ENCODE measurements at regions not wholly inside any gene's neighbourhood (a gene's known extent, or its start where the extent isn't known, plus 50 kb on each side); places are given as distances from the start of the nearest gene placed in this dataset.

GRCh38 chr6:85803721-85804120 lies 161.0 kb upstream of the SYNCRIP start:
- CTCF ChIA-PET: no interaction called here
- H3K4me1 Mint-ChIP-seq: no peaks in the 10 kb centered on the region
- no peaks in the 10 kb centered on the region for H3K27me3 Mint-ChIP-seq
- H3K36me3 Mint-ChIP-seq: no peaks in the 10 kb centered on the region
- H3K4me3 Mint-ChIP-seq: no peak overlapping the region
- H3K27ac Mint-ChIP-seq: no peak overlapping the region
- H3K9me3 Mint-ChIP-seq: peaks cover 4% of the 10 kb centered on the region
- no peak for DNase-seq

- Mint-ChIP-seq H3K4me3 (no peak overlapping the region), H3K36me3 (no peaks in the 10 kb centered on the region), H3K9me3 (peaks cover 1% of the 10 kb centered on the region), H3K27me3 (peaks cover 4% of the 10 kb centered on the region), H3K27ac (no peak overlapping the region), H3K4me1 (no peaks in the 10 kb centered on the region)
- CTCF ChIA-PET: no interaction called here
- DNase-seq: no peak
These were observed 159.5 kb upstream of the SYNCRIP start for GRCh38 chr6:85802162-85802561.

DNA sequence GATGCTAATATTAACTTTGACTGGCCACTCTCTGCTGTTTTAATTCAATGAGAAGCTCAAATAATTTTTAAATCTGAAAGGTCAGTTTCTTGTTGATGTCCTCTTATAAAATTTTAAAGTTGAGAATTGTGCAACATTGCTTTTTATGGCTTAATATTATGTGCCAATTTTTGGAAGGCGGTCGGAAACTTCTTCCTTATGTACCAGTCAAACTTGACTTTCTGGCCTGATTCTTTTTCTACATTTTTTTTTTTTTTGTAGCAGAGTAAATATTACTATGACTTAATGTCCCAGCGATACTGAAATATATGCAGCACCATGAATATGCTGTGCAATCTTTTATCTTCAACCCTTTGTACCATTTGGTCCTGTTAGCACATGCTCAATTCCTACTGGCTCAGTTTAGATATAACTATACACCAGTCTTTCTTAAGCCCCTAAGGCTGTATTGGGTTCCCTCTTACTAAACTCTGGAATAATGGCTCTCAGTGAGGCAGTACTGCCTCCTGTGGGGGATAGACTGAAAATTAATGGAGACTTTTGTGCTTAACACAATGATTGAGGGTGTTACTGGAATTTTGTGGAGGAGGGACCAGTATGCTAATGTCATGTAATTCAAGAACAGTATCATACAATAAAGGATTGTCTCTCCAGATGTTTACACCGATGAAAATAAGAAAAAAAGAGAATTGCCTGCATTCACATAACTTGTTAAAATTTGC lies 156.4 kb upstream of the SYNCRIP start:
- DNase-seq: no peak
- H3K27ac Mint-ChIP-seq: no peak overlapping the region
- no peaks in the 10 kb centered on the region for H3K36me3 Mint-ChIP-seq
- CTCF ChIA-PET: no interaction called here
- H3K27me3 Mint-ChIP-seq: peaks cover 4% of the 10 kb centered on the region
- H3K4me3 Mint-ChIP-seq: no peak overlapping the region
- H3K9me3 Mint-ChIP-seq: no peaks in the 10 kb centered on the region
- H3K4me1 Mint-ChIP-seq: no peaks in the 10 kb centered on the region

- no peaks in the 10 kb centered on the region for H3K36me3 Mint-ChIP-seq
These were observed 155.3 kb upstream of the SYNCRIP start for GRCh38 chr6:85797993-85798392.

DNA sequence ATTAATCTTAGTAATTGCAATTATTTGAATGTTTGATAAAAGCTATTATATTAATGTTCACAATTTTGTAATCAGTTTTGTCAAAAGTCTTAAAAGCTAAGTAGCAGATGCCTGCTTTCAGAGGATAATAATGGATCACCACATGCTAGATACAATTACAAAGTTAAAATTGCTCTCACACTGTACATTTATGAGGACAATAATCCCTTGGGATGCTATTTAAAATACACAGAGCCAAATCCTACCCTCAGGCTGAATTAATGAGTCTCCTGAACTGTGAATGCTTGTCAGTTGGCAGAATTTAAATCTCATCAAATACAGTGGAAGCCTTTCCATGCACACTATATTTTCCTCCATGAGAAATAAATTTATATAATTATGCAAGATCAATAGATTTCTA lies 153.3 kb upstream of the SYNCRIP start:
- H3K4me3 Mint-ChIP-seq: no peak overlapping the region
- CTCF ChIA-PET: no interaction called here
- H3K4me1 Mint-ChIP-seq: no peaks in the 10 kb centered on the region
- H3K27me3 Mint-ChIP-seq: peaks cover 4% of the 10 kb centered on the region
- H3K27ac Mint-ChIP-seq: no peak overlapping the region
- H3K9me3 Mint-ChIP-seq: no peaks in the 10 kb centered on the region
- DNase-seq: no peak
- H3K36me3 Mint-ChIP-seq: no peaks in the 10 kb centered on the region

More at GRCh38 chr6:85797993-85798392, 155.3 kb upstream of the SYNCRIP start:
- no peaks in the 10 kb centered on the region for H3K9me3 Mint-ChIP-seq
- peaks cover 4% of the 10 kb centered on the region for H3K27me3 Mint-ChIP-seq
- no peaks in the 10 kb centered on the region for H3K4me1 Mint-ChIP-seq
- CTCF ChIA-PET: no interaction called here
- H3K4me3 Mint-ChIP-seq: no peak overlapping the region
- no peak for DNase-seq
- no peak overlapping the region for H3K27ac Mint-ChIP-seq

DNA sequence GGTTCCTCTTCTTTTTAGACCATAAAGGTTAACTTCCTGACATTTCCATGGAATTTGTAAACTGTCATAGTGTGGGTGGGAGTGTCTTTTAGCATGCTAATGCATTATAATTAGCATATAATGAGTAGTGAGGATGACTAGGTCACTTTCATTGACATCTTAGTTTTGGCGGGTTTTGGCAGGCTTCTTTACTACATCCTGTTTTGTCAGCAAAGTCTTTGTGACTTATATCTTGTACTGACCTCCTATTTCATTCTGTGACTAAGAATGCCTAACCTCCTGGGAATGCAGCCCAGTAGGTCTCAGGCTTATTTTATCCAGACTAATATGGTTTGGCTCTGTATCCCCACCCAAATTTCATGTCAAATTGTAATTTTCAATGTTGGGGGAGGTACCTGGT lies 149.6 kb upstream of the SYNCRIP start:
- Mint-ChIP-seq H3K27me3 (no peaks in the 10 kb centered on the region), H3K27ac (no peak overlapping the region), H3K36me3 (no peaks in the 10 kb centered on the region)

DNA sequence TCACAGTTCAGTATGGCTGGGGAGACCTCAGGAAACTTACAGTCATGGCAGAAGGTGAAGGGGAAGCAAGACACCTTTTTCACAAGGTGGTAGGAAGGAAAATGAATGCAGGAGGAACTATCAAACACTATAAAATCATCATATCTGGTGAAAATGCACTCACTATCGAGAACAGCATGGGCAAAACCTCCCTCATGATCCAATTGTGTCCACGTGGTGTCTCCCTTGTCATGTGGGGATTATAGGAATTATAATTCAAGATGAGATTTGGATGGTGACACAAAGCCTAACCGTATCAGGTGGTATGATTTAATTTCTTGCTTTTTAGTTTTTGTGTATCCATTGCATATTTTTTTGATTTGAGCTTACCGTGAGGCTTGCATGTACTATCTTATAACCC lies 133.2 kb upstream of the SYNCRIP start:
- CTCF ChIA-PET: no interaction called here

More for the DNA sequence above, 149.6 kb upstream of the SYNCRIP start:
- CTCF ChIA-PET: no interaction called here
- Mint-ChIP-seq H3K9me3 (no peaks in the 10 kb centered on the region), H3K4me3 (no peak overlapping the region), H3K4me1 (no peaks in the 10 kb centered on the region)
- DNase-seq: no peak

DNA sequence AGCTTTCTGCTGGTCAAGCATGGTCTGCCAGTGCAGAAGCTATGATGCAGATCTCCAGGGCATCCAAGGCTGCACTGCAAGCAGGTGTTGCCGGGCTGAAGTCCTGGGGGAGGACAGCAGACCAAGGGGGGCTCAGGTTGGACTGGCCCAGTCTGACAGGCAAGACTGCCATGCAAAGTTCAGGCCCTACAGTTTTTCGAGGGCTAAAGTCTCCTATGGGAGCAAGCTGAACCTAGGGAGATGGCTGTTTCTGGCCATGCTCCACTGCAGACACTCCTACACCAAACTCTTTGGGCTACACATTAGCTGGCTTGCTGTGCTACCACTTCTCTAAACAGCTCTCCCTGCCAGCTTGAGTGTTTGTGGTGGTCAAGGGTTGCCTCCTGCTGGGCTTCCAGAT lies 130.0 kb upstream of the SYNCRIP start:
- no peaks in the 10 kb centered on the region for H3K36me3 Mint-ChIP-seq
- no peaks in the 10 kb centered on the region for H3K4me1 Mint-ChIP-seq
- CTCF ChIA-PET: no interaction called here
- H3K9me3 Mint-ChIP-seq: peaks cover 2% of the 10 kb centered on the region
- no peaks in the 10 kb centered on the region for H3K27me3 Mint-ChIP-seq
- DNase-seq: no peak
- H3K27ac Mint-ChIP-seq: no peak overlapping the region
- no peak overlapping the region for H3K4me3 Mint-ChIP-seq

More for the DNA sequence above, 133.2 kb upstream of the SYNCRIP start:
- no peaks in the 10 kb centered on the region for H3K27me3 Mint-ChIP-seq
- peaks cover 10% of the 10 kb centered on the region for H3K9me3 Mint-ChIP-seq
- no peak for DNase-seq
- no peaks in the 10 kb centered on the region for H3K36me3 Mint-ChIP-seq
- no peak overlapping the region for H3K4me3 Mint-ChIP-seq
- H3K27ac Mint-ChIP-seq: no peak overlapping the region
- no peaks in the 10 kb centered on the region for H3K4me1 Mint-ChIP-seq

GRCh38 chr6:85771925-85772430 lies 129.3 kb upstream of the SYNCRIP start:
- Mint-ChIP-seq H3K4me3 (no peak overlapping the region), H3K36me3 (no peaks in the 10 kb centered on the region), H3K27ac (no peak overlapping the region), H3K27me3 (no peaks in the 10 kb centered on the region), H3K4me1 (no peaks in the 10 kb centered on the region), H3K9me3 (no peaks in the 10 kb centered on the region)
- CTCF ChIA-PET: no interaction called here
- DNase-seq: no peak

DNA sequence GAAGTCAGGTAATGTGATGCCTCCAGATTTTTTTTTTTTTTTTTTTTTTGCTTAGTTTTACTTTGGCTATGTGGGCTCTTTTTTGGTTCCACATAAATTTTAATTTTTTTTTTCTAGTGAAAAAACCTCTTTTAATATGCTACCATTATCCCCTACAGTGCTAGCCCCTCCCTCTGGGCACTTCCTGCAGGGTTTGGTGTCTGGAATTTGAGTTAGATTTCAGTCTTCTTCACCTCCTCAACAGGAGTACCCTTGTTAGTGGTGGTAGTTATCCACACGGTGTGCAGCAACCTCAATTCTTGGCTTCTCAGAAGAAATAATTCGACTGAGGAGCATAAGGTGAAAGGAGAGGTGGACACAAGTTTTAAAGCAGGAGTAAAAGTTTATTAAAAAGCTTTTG lies 128.8 kb upstream of the SYNCRIP start:
- H3K36me3 Mint-ChIP-seq: no peaks in the 10 kb centered on the region
- no peak for DNase-seq
- no peaks in the 10 kb centered on the region for H3K9me3 Mint-ChIP-seq
- no peaks in the 10 kb centered on the region for H3K27me3 Mint-ChIP-seq
- CTCF ChIA-PET: no interaction called here
- H3K4me1 Mint-ChIP-seq: no peaks in the 10 kb centered on the region
- H3K27ac Mint-ChIP-seq: no peak overlapping the region
- H3K4me3 Mint-ChIP-seq: no peak overlapping the region

DNA sequence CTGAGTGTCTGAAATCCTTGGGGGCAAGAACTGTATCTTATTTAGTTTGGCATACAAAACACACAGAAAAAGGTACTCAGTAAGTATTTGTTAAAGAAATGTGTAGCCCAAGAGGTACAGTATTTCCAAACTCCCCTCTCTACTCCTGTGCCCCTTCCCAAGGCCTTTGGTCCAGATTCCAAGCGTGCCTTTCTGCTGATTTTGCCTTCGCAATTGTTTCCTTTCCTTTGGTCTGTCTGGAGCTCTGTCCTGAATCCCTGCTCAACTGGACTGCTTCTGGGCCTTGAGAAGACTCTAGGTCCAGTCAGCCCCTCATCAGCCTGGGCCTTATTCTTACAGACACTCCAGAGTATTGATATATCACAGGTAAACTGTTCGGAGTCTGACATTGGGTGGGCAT lies 122.2 kb upstream of the SYNCRIP start:
- Mint-ChIP-seq H3K4me3 (no peak overlapping the region), H3K9me3 (no peaks in the 10 kb centered on the region), H3K4me1 (no peaks in the 10 kb centered on the region), H3K36me3 (no peaks in the 10 kb centered on the region), H3K27ac (no peak overlapping the region), H3K27me3 (peaks cover 9% of the 10 kb centered on the region)
- no peak for DNase-seq
- CTCF ChIA-PET: no interaction called here

GRCh38 chr6:85756982-85757381 lies 114.3 kb upstream of the SYNCRIP start:
- DNase-seq: no peak

DNA sequence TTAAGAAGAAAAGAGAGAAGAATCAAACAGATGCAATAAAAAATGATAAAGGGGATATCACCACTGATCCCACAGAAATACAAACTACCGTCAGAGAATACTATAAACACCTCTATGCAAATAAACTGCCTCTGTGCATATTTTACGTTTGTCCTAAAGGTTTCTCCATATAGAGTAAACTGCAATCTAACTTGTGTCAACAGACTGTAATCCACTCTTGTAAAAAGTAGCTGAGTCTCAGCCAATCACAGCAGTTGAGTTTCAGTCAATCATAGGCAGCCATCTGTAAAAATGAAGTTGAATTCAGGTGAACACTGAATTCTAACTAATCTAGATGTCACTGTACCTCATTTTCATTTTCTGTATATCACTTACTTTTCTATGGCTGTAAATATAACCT lies 112.2 kb upstream of the SYNCRIP start:
- H3K4me1 Mint-ChIP-seq: no peaks in the 10 kb centered on the region
- no peak overlapping the region for H3K4me3 Mint-ChIP-seq
- CTCF ChIA-PET: no interaction called here
- peaks cover 10% of the 10 kb centered on the region for H3K27me3 Mint-ChIP-seq
- no peaks in the 10 kb centered on the region for H3K36me3 Mint-ChIP-seq
- no peak overlapping the region for H3K27ac Mint-ChIP-seq
- no peak for DNase-seq
- no peaks in the 10 kb centered on the region for H3K9me3 Mint-ChIP-seq

More at GRCh38 chr6:85756982-85757381, 114.3 kb upstream of the SYNCRIP start:
- Mint-ChIP-seq H3K9me3 (no peaks in the 10 kb centered on the region), H3K27me3 (peaks cover 8% of the 10 kb centered on the region), H3K4me1 (no peaks in the 10 kb centered on the region), H3K27ac (no peak overlapping the region), H3K36me3 (no peaks in the 10 kb centered on the region), H3K4me3 (no peak overlapping the region)
- CTCF ChIA-PET: no interaction called here

- H3K27me3 Mint-ChIP-seq: peaks cover 14% of the 10 kb centered on the region
- H3K4me3 Mint-ChIP-seq: no peak overlapping the region
- H3K27ac Mint-ChIP-seq: no peak overlapping the region
- no peaks in the 10 kb centered on the region for H3K36me3 Mint-ChIP-seq
- no peaks in the 10 kb centered on the region for H3K4me1 Mint-ChIP-seq
- peaks cover 1% of the 10 kb centered on the region for H3K9me3 Mint-ChIP-seq
- CTCF ChIA-PET: no interaction called here
- no peak for DNase-seq
These were observed 109.9 kb upstream of the SYNCRIP start for GRCh38 chr6:85752602-85753001.

DNA sequence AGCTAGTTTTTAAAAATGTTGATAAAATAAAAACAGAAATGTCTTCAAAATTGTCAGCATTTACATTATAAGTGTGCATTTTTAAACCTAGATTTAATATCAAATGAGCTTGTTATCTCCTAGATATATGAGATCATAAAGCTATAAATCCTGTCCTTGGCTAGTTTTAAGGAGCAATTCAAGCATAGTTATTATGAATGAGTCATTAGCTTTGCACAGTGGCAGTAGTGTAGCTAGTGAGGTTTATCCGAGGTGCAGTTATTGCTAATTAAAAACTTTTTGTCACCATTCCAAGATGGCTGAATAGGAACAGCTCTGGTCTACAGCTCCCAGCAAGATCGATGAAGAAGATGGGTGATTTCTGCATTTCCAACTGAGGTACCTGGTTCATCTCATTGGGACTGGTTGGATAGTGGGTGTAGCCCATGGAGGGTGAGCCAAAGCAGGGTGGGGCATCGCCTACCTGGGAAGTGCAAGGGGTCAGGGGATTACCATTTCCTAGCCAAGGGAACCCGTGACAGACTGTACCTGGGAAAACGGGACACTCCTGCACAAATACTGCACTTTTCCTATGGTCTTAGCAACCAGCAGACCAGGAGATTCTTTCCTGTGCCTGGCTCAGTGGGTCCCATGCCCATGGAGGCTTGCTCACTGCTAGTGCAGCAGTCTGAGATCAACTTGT lies 108.8 kb upstream of the SYNCRIP start:
- H3K9me3 Mint-ChIP-seq: peaks cover 1% of the 10 kb centered on the region
- CTCF ChIA-PET: no interaction called here
- H3K27me3 Mint-ChIP-seq: peaks cover 14% of the 10 kb centered on the region
- H3K27ac Mint-ChIP-seq: no peak overlapping the region
- H3K4me3 Mint-ChIP-seq: no peak overlapping the region
- no peaks in the 10 kb centered on the region for H3K4me1 Mint-ChIP-seq
- DNase-seq: no peak
- H3K36me3 Mint-ChIP-seq: no peaks in the 10 kb centered on the region
